Endometrium (tissue), 2 donors: ENCODE measurements at regions not wholly inside any gene's neighbourhood (a gene's known extent, or its start where the extent isn't known, plus 50 kb on each side); places are given as distances from the start of the nearest gene placed in this dataset.

Experiments
- FAIRE-seq: peaks from 2 replicates; lab custom pipeline; 2012; peaks lifted over from hg19 to GRCh38; lab: Jason Lieb, UNC
- donor health status: control.
- donor health status: control.

DNA sequence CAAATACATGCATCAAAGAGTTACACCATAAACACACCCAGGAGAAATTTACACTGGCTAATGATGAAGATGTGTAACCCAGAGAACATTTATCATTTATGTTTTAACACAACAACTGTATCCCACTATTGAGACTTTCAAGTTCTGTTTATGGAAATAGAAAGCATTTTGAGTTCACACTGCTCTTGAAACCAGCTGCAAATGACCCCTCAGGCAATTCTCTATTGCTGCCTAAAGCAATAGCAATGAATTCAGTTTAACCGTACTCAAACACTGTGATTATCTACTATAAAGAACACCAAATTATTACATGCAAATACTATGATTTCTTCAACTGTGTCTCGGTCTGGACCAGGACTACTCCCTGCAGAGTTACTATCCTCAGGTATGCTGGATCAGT, 452.7 kb upstream of the NRXN1 start:
- FAIRE-seq = no peak

DNA sequence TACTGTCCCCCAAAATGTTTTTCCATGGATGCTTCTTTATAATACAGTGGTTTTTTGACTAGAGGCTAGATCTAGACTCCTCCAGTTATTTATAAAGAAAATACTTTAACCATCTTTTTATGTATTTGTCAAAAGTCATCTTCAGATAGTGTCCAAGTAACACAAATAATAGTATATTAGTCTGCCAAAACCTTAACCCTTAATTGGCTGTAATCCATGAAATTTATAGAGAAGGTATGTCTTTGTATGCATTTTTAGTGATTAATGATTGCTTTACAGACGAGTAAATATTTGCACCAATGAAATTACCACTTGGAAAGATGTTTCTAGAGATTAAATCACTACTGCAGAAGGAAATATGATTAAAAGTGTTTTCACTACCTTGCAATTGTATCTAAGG, 451.8 kb upstream of the NRXN1 start:
- FAIRE-seq = no peak

DNA sequence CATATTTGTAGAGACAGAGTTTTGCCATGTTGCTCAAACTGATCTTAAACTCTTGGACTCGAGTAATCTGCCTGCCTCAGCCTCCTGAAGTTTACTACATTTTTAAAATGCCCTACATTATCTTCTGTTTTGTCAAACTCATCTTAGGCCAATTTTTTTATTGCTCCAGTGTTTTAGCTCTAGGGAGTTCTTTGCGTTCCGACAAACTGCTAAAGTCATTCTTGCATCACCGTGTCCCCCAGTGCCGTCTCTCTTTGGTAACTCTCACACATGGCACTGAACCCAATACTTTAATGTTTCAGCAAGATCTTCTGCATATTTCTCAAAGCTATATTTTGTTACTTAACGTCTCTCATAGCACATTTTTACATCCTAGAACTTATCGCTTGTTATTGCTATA, 440.9 kb upstream of the NRXN1 start:
- no peak for FAIRE-seq

DNA sequence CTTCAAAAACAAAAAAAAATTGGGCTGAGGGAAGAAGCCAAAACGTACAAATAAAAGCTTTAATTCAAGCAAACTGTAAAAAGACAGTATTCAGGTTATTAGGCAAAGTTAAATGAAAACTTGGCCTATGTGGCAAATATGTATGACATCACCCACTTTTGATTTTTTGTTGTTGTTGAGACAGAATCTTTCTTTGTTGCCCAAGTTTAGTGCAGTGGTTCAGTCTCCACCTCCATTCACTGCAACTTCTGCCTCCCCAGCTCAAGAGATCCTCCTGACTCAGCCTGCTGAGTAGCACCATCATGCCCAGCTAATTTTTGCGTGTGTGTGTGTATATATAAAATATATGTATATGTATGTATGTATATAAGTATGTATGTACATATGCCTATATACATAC, 440.4 kb upstream of the NRXN1 start:
- FAIRE-seq = no peak

DNA sequence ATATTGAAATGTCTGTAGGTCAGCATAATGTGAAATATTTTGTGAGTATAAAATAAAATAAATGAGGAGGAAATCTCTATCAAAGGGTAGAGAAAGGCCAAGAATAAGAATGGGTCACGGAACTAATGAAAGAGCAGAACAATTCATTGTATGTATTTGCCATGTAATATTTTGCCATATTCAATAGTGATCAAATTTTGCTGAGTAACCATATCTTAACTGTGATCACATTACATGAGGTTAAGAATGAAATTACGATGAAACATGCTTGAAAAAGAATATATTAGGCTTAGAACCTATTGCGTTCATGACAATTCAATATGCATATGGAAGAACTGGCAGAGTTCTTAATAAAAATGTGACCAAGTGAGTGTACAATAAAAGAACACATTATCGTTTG, 437.2 kb upstream of the NRXN1 start:
- no peak for FAIRE-seq

DNA sequence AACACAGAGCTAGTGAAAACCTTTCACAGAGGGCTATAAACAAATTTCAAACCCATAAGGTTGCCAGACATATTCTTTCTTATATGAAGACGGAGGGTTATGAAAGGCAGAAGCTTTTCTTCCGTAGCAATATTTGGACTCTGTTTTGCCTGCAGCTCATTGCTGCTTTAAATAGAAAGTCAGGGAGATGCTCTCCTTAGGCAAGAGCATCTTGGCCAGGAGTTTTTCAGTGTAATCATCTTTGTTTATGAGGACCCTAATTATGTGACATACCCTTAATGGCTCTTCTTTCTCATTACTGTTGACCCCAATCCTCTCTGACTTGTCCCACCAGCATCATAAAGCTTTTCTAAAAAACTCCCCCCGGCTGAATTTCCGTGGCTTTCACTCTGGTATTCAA, 433.4 kb upstream of the NRXN1 start:
- FAIRE-seq = no peak

DNA sequence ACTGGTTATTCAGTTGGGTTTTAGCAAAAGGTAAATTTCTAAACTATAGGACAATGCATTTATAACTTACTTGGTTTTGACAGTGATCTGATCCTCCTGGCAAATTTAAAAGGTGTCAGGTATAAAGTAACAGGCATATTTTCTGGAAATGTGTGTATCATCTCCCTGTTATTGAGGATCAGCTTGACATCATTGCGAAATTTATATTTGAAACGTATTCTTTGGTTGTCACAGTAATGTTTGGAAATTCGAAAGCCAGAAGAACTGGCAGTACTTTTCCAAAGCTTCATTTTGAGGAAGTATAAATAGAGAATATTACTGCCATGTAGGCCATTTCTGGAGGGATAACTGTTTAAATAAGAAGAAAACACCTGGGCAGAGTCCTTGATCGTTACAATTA, 422.2 kb upstream of the NRXN1 start:
- no peak for FAIRE-seq

DNA sequence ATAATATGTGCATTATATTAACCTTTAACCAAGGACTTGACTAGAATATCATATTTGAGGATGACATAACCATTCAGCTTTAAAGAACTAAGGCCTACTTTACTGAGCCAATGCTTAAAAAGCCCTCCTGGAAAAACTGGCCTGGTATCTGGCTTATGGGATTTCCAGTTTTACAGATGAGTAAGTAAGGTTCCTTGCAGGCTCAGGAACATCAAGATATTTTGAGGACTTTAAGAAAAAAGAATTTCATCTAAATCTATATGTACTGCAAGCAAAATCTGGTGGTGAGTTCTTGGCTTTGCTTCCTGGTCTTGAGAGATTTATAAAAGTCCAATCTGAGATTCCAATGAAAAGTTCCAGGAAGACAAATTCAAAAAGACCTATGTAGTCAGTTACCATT, 417.0 kb upstream of the NRXN1 start:
- no peak for FAIRE-seq

DNA sequence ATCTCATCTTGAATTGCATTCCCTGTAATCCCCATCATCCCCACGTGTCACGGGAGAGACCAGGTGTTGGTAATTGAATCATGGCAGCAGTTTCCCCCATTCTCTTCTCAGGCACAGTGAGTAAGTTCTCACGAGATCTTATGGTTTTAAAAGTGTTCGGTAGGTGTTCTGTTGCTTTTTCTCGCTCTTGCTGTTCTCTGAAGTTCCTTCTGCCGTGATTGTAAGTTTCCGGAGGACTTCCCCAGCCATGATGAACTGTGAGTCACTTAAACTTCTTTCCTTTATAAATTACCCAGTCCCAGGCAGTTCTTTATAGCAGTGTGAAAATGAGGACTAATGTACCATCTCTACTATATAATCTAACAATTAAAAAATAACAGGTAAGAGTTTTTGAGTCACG, 409.9 kb upstream of the NRXN1 start:
- FAIRE-seq = no peak

DNA sequence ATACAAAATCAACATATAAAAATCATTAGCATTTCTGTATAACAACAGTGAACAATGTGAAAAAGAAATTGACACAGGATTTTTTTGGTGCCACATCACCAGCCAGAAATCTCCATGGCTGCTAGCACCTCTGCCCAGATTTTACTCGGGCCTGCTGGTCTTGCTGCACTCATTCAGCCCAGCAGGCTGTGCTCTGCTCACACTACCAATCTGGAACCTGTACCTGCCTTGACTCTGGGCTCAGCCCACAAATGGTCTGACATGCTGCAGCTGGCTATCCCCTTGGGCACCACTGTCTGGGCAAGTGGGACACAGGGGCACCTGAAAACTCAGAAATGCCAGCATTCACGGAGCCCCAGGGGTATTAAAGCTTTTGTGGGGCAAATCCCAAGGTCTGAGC, 392.5 kb upstream of the NRXN1 start:
- FAIRE-seq = no peak

DNA sequence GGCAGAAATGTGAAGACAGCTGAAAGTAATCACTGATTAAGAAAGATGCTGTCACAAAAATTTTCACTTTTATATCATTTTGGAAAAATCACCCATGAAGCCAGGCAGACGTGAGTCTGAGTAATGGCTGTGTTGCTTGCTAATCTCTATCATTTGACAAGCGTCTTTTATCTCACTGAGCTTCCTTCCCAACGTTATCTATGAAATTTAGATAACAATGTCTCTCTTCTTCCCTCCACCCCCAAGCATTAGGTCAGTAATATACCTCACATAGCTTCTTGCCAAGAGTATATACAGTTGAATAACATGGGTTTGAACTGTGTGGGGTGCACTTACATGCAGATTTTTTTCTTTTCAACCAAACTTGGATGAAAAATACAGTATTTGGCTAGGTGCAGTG, 388.6 kb upstream of the NRXN1 start:
- FAIRE-seq = no peak

DNA sequence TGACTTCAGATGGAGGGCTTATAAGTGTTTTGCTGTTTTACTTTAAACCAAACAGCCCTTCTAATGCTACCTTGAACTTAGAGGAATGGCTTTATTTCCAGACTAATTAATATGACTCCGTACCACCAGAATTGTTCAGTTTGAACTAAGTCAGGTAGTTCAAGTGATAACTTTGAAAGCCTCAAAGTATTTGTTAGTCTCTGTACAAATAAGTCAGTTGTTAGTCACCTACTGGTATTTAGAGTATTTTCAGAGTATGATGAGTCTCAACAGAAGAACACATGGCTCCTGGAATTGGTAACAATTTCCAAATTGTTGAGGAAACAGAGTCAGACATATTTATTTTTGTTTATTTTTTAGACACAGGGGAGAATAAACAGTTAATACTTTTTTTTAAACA, 381.8 kb upstream of the NRXN1 start:
- FAIRE-seq = no peak

DNA sequence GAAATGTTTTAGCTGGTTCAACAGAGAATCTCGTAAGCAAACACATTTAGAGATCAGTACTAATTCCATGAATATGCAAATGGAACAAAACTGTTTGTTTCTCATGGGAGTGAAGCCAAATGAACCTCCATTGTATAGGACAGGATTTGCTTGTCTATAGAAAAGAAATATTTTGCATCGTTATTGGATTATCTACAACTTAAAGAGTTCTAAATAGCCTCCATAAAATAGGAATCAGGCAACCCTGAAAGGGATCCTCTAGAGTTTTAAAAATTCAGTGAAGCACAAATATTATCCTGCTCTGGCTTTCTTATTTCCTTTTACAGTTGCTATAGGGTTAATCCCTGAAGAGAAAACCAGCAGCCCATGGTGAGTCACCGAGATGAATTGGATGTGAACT, 378.4 kb upstream of the NRXN1 start:
- FAIRE-seq = no peak

DNA sequence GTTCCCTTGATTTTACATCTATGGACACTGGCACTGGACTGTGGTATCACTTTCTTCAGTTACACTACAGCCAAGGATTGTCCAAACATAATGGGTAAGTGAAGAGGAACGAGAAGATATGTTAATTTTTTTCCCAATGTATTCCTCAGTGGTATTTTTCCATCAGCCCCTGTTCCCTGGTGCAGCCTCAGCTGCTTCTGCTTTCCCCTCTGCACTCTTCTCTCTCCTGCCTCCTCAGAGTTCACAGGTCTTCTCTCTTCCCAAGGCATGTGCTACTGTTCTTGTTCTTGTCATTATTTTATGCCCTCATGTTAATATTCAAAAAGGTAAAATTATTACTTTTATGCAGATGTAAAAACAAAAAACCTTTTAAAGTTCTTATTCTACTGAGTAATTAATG, 378.0 kb upstream of the NRXN1 start:
- no peak for FAIRE-seq

DNA sequence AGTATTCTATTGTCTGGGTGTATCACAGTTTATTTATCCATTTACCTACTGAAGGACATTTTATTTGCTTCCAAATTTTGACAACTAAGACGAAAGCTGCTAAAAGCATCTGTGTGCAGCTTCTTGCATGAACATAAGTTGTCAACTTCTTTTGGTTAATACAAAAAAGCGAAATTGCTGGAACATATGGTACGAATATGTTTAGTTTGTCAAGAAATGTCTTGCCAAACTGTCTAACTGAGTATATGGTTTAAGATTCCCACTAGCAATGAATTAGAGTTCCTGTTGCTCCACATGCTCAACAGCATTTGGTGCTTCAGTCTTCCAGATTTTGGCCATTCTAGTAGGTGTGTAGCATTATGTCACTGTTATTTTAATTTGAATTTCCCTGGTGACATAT, 372.3 kb upstream of the NRXN1 start:
- no peak for FAIRE-seq

DNA sequence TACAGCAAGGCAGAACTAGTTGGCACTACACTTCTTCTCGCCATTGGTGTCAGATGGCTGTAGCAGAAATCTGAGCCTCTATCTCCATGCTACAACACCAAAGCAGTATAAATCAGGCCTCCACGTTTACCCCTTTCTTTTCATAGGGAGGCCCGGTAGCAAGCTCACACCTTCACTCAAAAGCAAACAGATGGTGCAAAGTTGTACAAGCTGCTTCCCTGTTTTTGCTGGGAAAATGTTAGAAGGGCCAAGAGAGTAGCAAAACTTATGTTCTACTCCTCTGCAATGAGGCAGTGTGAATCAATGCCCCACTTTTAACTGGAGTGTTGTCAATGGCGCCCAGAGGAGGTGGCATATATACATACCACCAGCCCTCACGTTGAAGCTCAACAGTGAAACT, 369.6 kb upstream of the NRXN1 start:
- FAIRE-seq = no peak

DNA sequence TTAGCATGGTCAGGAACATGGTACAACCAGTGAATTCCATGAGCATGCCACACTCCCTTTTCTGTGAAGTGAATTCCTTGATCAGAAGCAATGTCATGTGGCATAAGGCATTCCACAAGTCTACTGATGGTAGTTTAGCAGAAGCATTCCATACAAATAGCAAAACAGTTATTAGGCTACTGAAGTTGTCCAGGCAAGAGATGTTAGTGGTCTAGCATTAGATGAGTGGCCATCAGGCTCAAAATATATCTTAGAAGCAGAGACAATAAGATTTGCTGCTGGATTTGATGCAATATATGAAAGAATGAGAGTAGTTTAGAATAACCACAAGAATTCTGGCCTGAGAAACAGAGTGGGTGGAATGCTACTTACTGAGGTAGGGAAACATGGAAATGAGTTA, 355.3 kb upstream of the NRXN1 start:
- no peak for FAIRE-seq

DNA sequence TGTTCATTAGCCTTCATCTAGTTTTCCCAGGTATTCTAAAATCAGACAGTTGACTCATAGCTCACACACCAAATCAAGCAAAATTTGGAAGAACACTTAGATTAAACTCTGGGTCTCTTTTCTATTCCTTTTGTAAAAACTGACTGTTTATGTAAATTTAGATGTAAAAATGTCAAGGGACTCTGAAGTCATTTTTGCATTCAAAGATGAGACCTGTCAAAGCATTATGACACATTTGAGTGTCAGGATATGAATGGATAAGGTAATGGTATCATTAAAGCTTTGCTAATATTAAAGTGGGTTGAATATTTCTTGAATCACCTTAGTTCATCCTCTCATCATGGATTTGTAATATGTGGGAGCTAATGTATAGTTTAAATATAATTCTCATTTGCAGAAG, 348.1 kb upstream of the NRXN1 start:
- no peak for FAIRE-seq

DNA sequence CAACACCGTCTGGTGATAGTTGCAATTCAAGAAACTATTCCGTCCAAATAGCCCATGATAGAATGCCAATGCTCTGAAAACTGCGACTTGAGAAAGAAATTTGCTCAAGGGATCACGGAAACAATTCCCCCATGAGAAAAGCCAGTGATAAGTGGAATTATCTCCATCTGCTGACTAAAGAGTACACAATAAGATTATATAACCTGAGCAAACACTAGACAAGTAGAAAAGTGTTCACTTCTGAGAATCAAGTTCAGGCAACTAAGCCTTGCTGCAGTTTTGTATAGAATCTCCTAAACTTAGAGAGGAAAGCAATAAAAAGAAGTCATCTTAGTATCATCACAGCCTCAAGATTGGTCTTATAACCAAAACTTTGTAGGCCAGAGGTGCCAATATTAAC, 336.3 kb upstream of the NRXN1 start:
- FAIRE-seq = no peak

DNA sequence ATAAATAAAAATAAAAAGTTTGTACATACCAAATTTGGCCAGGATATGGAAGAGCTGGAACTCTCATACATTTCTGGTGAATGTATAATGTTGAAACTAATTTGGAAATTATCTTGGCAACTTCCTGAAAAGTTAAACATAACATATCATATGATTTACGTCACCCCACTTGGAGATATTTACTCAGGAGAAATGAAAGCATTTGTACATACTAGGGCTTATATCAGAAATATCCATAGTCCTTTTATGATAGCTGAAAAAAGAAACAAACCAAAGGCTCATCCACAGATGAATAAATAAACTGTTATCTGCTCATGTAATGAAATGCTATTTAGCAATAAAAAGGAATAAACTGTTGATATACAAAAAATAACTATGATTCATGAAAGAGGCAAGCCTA, 318.2 kb upstream of the NRXN1 start:
- no peak for FAIRE-seq

DNA sequence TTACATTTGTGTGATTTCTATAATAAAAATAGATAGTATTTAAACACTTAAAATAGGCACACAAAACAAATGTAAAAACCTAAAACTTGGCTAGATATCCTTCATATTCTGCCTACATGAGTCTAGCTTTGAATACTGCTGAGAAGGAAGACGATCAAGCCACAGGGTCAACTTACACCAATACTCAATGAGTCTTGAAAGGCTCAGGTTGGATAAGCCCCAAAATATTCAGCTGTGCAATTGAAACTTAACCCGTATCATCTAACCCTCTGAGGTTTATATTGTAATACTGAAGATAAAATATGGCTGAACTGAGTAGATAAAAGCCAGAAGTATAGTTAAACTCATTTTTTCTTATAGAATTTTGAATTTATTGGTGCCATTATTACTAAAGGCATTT, 313.0 kb upstream of the NRXN1 start:
- FAIRE-seq = no peak

DNA sequence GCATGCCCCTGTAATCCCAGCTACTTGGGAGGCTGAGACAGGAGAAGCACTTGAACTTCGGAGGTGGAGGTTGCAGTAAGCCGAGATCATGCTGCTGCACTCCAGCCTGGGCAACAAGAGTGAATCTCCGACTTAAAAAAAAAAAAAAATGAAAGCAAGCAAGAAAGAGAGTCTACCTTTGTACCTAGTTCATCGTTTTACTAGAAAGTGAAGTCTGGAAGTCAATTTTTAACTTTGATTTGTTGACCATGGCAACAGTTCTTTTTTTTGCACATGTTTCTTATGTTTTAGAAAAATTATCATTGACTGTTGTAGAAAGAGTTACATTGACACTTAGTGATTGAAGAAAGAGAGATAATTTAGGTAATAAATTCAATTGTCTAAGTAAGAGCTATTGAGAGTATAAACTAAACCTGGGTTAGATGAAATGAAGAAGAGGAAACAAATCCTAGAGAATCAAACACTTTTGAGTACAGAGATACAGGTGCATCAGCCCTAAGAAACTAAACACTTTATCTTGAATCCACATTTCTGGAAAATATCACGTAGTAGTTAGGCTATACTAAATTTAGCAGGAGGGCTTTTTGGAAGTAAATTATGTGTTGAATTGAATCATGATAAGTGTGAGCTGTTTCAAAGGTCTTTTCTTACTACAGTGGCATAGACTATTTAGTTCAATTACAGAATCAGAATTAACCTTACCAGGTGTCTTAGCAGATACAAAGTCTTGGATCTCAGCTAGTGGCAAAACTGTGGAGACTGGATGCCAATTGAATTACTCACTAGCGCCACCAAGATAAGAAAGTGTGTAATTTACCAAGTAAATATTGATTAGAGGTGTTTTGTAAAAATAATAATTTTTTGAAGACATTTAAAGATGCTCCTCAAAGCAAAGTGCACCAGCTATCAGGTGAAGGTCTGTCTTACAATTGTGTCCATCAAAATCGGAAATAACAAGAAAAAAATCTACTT, 303.4 kb upstream of the NRXN1 start:
- no peak for FAIRE-seq

DNA sequence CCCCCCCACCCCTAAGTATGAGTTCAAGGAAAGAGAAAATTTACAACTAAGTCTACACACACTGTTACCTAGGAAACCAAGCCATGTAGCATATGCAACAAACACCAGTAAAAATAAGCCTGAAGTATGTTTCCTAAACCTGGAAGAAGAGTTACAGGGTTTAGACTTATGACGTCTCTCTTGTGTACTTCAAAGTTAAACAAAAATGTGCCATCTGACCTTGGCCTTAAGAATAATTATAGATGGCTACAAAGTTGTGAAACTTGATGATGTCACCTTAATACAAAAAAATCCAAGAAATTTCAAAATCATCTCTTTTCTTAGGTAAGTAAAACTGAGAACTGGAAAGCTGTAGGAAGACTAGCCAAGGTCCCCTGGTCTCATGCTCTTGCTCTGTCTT, 297.6 kb upstream of the NRXN1 start:
- no peak for FAIRE-seq

DNA sequence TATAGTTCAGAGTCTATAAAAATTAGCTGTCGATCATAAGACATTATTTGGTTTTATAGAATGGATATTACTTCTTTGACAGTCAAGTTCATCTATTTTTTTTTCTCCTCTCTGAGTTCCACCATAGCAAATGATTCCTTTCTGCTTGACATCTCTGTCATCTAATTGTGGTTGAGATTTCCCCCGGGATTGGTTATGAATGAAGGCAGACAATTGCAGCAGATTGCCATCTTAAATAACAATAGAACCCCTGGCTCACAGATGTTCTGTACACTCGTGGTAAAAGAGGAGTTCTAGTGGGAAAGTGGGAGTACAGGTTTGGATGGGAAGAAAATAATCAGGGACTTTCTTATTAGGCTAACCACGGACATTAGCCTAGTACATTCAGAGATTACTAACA, 292.1 kb upstream of the NRXN1 start:
- no peak for FAIRE-seq

DNA sequence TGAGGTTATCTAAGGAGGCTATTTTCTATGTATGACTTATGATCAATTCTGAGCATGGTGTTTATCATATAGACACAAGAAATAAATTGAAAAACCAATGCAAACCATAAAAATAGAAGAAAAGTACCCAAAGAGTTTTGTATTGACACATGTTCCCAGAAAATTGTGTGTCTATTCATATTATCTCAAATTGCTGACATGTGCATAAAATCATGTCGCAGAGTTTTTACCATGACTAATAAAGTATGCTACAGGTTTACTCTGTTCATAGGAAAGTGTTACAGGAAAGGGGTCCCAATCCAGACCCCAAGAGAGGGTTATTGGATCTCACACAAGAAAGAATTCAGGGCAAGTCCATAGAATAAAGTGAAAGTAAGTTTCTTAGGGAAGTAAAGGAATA, 290.7 kb upstream of the NRXN1 start:
- FAIRE-seq = no peak
